BE2C (cell line): ENCODE measurements at regions not wholly inside any gene's neighbourhood (a gene's known extent, or its start where the extent isn't known, plus 50 kb on each side); places are given as distances from the start of the nearest gene placed in this dataset.

Experiments
- DNase-seq: peaks from one replicate; pipeline ENCODE4 v3.0.0-alpha.2; 2020
- H3K27me3 ChIP-seq: fragments of 250-450 bp; sonication (Bioruptor Pico); 2 replicates; pipeline ENCODE4 v1.5.1; 2020; ENCODE audit warnings: mild to moderate bottlenecking
- H3K36me3 ChIP-seq: fragments of 250-450 bp; sonication (Bioruptor Pico); 2 replicates; pipeline ENCODE4 v1.5.1; 2020; ENCODE audit warnings: mild to moderate bottlenecking
- H3K4me1 ChIP-seq: fragments of 250-450 bp; sonication (Bioruptor Pico); 2 replicates; pipeline ENCODE4 v1.5.1; 2020
- H3K4me3 ChIP-seq: 2 replicates; pipeline ENCODE4 v1.5.1; 2011; ENCODE audit warnings: low read depth, low read length
- H3K9me3 ChIP-seq: fragments of 250-450 bp; sonication (Bioruptor Pico); 2 replicates; pipeline ENCODE4 v1.5.1; 2020
- TF ChIP-seq, protein P1 (sequence below): IDR thresholded peaks from 2 replicates; pipeline ENCODE4 v1.5.1; 2012; ENCODE audit warnings: mild to moderate bottlenecking, low read depth, low read length

DNA sequence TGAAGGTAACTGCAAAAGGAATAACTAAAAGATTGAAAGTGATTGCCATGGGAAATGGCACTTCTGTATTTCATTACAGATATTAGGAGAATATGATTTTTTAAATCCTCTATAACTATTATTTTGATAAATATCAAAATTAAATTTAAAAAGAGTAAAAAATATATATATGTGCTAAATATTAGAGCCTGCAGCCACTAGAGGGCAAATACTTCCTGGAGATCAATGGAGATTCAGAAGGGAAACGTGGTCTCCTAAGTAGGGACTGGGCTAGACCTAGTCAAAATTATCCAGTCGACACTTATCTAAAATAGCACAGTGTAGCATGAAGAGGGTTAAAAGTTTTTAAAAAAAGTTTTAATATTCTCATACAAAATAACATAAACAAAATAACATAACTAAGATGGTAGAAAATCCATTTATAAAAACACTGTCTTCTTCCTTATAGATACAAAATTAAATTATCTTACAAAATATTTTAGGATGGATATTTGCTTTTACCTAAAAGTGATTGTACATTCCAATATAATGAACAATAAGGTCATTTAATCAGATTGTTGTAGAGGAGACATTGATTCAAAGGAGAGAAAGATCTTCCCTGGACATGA lies 434.3 kb downstream of the MDFIC start:
- Histone ChIP-seq H3K4me3 (no peak overlapping the region), H3K36me3 (no peaks in the 10 kb centered on the region), H3K9me3 (no peaks in the 10 kb centered on the region), H3K4me1 (no peaks in the 10 kb centered on the region), H3K27me3 (no peaks in the 10 kb centered on the region)
- DNase-seq = no peak
- TF ChIP-seq, protein P1, sequence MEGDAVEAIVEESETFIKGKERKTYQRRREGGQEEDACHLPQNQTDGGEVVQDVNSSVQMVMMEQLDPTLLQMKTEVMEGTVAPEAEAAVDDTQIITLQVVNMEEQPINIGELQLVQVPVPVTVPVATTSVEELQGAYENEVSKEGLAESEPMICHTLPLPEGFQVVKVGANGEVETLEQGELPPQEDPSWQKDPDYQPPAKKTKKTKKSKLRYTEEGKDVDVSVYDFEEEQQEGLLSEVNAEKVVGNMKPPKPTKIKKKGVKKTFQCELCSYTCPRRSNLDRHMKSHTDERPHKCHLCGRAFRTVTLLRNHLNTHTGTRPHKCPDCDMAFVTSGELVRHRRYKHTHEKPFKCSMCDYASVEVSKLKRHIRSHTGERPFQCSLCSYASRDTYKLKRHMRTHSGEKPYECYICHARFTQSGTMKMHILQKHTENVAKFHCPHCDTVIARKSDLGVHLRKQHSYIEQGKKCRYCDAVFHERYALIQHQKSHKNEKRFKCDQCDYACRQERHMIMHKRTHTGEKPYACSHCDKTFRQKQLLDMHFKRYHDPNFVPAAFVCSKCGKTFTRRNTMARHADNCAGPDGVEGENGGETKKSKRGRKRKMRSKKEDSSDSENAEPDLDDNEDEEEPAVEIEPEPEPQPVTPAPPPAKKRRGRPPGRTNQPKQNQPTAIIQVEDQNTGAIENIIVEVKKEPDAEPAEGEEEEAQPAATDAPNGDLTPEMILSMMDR = peak; percentile 52

DNA sequence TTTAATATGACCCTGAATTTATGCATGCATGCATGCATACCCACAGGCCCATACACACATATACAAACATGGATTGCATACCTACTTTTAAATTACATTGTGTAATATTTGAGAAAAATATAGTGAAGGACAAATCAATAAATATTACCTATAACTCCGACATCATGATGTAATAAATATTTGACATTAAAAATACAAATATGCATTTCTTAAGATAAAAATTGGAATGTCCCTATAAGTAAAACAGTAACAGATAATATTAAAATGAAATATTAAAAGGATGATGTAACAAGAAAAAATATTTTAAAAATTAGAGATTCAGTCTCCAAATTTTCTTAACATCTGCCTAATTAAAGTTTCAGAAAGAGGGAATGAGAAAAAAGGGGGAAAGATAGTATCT lies 433.0 kb downstream of the MDFIC start:
- no peak for DNase-seq
- no peak overlapping the region for H3K4me3 ChIP-seq
- TF ChIP-seq, protein P1 = no peak

DNA sequence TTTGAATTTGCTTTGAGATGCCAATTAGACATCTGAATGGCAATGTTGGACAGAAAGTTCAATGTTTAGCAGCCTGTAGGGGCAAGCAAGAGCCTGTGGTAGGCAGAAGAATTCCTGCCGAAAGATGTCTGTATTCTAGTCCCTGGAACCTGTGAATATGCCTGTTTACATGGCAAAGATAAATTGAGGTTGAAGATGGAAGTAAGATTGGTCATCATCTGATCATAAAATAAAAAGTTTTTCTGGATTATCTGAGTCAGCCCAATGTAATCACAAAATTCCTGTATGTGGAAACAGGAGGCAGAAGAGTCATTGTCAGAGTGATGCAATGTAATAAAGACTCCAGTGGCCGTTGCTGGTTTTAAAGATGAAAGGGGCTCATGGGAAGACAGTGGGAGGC lies 430.5 kb downstream of the MDFIC start:
- Histone ChIP-seq H3K36me3 (no peaks in the 10 kb centered on the region), H3K4me1 (no peaks in the 10 kb centered on the region), H3K9me3 (no peaks in the 10 kb centered on the region), H3K4me3 (no peak overlapping the region), H3K27me3 (no peaks in the 10 kb centered on the region; the same call in 1 of the 2 replicates)
- TF ChIP-seq, protein P1 = no peak
- DNase-seq = no peak

More for the DNA sequence above, 433.0 kb downstream of the MDFIC start:
- Histone ChIP-seq H3K36me3 (no peaks in the 10 kb centered on the region), H3K27me3 (no peaks in the 10 kb centered on the region), H3K9me3 (no peaks in the 10 kb centered on the region), H3K4me1 (no peaks in the 10 kb centered on the region)

DNA sequence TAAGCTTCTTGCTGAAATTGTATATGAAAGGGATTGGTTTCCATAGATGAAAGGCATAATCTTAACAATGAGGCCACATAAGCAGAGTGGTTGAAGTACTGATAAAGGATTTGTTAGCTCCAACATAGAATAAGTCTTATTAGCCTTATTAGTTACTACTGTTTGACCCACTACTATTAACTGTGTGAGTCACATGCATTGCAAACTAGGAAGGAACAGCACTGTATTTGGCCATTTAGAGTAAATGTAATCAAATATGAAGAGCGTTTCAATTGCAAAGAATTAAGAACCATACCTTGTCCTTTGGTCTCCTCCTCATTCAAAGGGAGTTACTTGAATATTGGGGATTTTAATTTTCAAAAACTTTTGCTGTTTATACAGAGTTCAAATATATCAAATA lies 428.9 kb downstream of the MDFIC start:
- no peaks in the 10 kb centered on the region for H3K4me1 ChIP-seq
- H3K36me3 ChIP-seq = no peaks in the 10 kb centered on the region
- H3K9me3 ChIP-seq = no peaks in the 10 kb centered on the region
- DNase-seq = no peak
- no peak overlapping the region for H3K4me3 ChIP-seq
- no peaks in the 10 kb centered on the region; the same call in 1 of the 2 replicates for H3K27me3 ChIP-seq
- TF ChIP-seq, protein P1 = no peak

DNA sequence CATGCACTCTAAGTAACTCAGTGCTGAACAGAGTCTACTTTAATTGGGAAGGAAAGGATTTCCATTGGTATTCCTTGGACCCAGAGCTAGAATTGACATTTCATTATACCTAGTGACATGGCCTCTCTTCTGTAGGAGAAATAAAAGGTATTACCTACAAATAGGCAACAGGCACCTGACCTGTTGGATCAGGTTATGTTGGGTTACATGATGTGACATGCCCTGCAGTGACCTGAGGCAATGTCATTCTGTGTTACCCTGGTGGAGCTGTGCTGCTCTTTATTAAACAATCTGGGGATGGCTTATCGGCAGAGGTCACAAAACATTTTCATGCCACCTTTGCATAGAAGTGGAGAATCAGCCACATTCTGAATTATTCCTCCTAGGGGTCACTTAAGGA lies 427.7 kb downstream of the MDFIC start:
- no peaks in the 10 kb centered on the region for H3K36me3 ChIP-seq
- no peak for DNase-seq
- TF ChIP-seq, protein P1 = no peak
- no peaks in the 10 kb centered on the region; the same call in 1 of the 2 replicates for H3K27me3 ChIP-seq
- H3K9me3 ChIP-seq = no peaks in the 10 kb centered on the region
- H3K4me3 ChIP-seq = no peak overlapping the region
- no peaks in the 10 kb centered on the region for H3K4me1 ChIP-seq

DNA sequence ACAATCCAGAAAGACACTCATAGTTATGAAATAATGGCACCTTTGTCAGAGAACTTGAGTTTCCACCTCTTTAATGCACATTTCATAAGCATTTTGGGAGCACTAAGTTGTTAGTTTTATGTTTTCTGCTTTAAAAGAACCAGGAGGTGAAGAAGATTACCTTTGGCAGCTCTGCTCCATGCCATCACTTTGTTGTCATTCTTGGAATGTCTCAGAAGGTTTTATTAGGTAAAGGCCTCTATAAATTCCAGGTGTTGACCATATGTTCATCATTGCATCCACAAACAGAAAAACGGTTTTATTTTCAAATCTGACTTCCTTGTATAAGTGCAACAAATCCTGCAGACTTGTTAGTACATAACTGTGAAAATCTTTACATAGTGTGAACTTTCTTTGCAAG lies 424.8 kb downstream of the MDFIC start:
- no peaks in the 10 kb centered on the region for H3K4me1 ChIP-seq
- no peaks in the 10 kb centered on the region; the same call in 1 of the 2 replicates for H3K27me3 ChIP-seq
- DNase-seq = no peak
- H3K36me3 ChIP-seq = no peaks in the 10 kb centered on the region
- no peaks in the 10 kb centered on the region for H3K9me3 ChIP-seq
- TF ChIP-seq, protein P1 = no peak
- no peak overlapping the region for H3K4me3 ChIP-seq
